OCI-LY1 (cell line): ENCODE measurements at regions not wholly inside any gene's neighbourhood (a gene's known extent, or its start where the extent isn't known, plus 50 kb on each side); places are given as distances from the start of the nearest gene placed in this dataset.
"Not testable (repeated sequence)": the region's sequence is repeated elsewhere in the genome, so short reads cannot be mapped to it uniquely, and the experiment has no call there.

Source experiments
- CTCF ChIP-seq: fragments of 200-600 bp; sonication (generic), shearing (Covaris generic); IDR thresholded peaks from 2 replicates; pipeline ENCODE4 v1.5.1; 2017; ENCODE audit warnings: mild to moderate bottlenecking, antibody characterized with exemption, low read length, moderate library complexity, mixed read lengths
- EZH2 ChIP-seq: fragments of 200-600 bp; sonication (generic), shearing (Covaris generic); IDR thresholded peaks from 2 replicates; pipeline ENCODE4 v1.8.0; 2017; ENCODE audit warnings: borderline replicate concordance, mixed run types, mild to moderate bottlenecking, antibody characterized with exemption, low read length, moderate library complexity, mixed read lengths

- TF ChIP-seq CTCF, EZH2: not testable (repeated sequence)
These were observed 208.8 kb downstream of the LAT start for GRCh38 chr16:29193634-29194033.
